Ramos (cell line): ENCODE measurements at regions not wholly inside any gene's neighbourhood (a gene's known extent, or its start where the extent isn't known, plus 50 kb on each side); places are given as distances from the start of the nearest gene placed in this dataset.

Source experiments
- in situ Hi-C: fragments of 300-500 bp; cut with MboI; formaldehyde crosslinking; loops from one replicate; pipeline ENCODE4 v1.14.3; 2022; ENCODE audit warnings: low sequenced_read_pairs; ENCODE audit not compliant: unreplicated experiment

DNA sequence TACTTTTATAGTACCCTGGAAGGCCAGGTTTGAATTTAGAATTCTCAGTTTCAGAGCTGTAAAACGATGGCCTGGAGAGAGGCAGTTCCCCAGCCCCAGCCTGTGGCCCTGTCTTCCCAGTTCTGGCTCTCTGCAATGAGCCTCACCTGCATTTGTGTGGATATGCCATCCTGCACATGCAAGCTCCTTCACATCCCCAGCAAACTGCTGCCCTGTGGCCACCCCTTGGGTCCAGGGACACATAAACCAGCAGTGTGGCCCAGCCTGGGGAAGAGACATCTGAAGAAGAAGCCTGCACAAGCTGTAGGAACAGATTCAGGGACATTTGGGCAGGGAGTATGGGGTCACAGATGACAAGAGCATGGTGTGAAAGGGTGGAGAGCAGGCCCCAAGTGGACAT is 174.3 kb upstream of the CRY1 start:
- in situ Hi-C loops: no loop called here

DNA sequence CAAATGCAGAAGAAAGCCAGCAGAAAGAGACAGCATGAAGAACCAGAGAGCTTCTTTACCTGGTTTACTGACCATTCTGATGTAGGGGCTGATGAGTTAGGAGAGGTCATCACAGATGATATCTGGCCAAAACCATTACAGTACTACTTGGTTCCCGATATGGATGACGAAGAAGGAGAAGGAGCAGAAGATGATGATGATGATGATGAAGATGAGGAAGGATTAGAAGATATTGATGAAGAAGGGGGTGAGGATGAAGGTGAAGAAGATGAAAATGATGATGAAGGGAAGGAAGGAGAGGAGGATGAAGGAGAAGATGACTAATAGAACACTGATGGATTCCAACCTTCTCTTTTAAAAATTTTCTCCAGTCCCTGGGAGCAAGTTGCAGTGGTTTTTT is 178.2 kb upstream of the CRY1 start:
- in situ Hi-C loops: no loop called here

DNA sequence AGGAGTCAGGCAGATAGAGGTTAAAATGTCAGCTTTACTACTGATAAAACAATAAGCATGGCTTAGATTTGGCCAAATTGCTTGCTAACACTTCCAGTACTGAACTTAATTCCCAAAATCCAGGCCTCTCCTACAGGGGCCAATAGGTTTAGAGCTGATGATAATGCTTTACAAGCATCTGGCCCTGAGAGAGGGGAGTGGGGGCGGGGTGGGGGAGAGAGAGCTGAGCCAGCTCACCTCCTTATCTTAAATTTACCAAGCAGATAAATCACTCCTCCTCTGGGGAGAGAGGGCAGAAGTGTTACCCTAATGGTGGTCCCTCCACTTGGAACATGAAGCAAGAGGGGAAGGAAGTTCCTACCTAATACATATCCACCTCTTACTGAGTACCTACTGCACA is 182.2 kb upstream of the CRY1 start:
- in situ Hi-C loops: no loop called here

DNA sequence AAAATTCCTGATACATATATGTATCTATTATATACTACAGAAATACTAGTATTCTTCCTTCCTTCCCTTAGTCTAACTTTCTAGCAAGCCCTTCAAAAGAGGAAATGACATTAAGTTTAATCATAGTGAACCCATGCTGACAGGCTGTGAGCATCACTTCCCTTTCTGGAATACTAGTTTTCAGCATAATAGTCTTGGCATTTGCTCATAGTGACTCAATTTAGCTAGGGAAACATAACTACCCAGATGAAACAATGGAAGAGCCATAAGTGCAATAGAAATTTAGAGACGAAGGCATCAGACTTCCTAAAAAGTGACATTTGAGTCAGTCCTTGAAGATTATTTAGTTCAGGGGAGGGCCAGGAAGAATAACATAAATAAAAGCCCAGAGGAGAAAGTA is 184.5 kb upstream of the CRY1 start:
- in situ Hi-C loops: no loop called here

DNA sequence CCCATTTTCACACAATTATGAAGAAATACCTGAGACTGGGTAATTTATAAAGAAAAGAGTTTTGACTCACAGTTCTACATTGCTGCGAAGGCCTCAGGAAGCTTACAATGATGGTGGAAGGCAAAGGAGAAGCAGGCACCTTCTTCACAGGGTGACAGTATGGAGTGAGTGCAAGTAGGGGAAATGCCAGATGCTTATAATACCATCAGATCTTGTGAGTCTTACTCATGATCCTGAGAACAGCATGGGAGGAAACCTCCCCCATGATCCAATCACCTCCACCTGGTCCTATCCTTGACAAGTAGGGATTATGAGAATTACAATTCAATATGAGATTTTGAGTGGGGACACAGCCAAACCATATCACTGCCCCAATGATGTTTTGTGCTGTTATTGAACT is 189.3 kb upstream of the CRY1 start:
- in situ Hi-C loops: no loop called here

DNA sequence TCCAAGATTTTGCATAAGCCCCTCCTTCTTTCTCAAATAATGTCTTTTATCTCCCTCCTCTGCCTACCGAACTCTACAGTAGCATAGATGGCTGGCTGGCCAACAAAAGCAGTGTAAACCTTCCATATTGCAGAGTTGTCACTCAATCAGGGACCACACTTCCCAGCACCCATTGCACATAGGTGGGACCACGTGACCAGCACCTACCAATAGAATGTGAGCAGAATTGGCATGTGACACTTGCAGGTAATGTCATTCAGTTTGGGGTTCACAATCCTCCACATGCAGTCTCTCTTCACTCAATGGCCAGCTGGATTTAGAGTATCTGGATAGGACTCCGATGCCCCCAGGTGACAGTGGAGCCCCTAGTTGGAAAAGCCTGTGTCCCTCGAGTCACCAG is 190.3 kb upstream of the CRY1 start:
- in situ Hi-C loops: no loop called here

DNA sequence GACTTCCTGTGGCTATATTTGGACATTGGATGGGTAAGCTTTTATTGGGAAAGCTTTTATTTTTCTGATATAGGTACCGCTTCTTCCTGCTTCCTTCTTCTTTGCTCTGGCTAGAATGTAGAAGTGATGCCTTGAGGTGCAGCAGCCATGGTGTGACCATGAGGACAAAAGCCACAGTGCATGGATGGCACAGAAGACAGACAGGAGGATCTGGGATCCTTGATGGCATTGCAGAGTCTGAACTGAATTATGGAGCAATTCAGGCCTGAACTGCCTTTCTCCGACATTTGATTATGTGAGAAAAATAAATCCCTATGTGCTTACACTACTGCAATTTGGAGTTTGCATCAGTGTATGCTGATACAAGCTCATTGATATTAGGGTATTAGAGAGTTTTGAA is 191.3 kb upstream of the CRY1 start:
- in situ Hi-C loops: no loop called here

DNA sequence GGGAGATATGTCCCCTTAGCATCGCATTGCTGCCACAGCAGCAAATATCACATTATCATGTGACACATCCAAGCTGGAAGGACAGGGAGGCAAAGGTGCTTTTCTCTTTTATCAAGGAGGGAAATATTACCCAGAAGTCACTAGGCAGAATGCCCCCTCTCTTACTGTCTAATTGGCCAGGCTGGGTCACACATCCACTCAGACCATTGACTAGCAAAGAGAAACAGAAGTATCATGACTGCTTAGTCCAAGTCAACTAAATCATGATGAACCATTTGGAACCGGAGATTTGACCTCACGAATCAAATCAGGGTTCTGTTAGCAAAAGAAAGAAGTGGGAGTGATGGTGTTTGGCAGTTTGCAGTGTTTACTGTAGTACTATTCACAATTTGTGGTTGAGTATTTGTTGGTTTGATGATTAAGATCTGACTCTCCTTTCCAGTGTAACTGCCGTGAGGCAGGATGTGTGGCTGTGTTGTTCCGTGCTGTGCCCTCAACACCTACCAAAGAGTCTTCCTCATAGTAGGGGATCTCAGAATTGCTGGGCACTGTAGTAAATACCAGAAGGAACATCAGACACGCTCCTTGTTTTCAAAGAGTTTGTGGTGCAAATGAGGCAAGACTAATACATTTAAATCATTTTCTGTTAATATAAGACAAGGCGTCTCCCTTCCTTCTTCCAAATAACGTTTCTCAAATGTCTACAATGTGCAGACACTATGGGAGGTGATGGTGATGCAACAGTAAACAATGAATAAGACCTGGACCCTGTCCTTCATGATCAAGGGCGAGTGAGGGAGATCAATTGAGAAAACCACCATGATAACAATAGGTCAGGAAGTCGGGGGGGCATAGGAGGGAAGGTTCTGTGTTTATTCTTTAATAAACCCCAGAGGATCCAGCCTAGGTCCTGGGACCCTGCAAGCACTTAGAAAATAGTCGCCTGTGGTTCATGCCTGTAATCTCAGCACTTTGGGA is 194.4 kb upstream of the CRY1 start:
- in situ Hi-C loops: no loop called here

DNA sequence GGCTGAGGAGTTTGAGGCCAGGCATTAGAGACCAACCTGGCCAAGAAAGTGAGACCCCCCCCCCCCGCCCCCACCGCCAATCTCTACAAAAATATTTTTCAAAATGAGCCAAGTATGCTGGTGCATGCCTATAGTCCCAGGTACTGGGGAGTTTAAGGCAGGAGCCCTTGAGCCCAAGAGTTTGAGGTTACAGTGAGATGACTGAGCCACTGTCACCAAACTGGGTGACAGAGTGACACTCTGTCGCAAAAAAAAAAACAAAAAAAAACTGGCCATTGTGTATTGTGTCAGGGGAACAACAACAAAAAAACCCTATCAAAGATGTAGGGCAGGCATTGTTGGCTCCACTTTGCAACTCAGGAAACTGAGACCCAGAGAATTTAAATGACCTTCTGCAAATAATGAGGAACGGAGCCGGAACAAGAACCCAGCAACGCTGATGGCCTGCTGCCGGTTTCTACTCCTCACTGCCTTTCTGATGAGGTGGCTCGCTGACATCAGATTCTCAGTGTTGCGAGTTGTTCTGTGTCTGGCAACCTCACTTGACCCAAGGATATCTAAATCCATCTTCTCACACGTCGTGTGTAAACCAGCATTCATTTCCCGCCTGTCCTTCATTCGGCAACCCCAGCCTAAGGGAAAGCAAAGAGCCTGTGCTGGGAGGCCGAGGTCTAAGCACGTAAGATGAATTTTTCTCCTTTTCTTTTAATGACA is 195.2 kb upstream of the CRY1 start:
- in situ Hi-C loops: no loop called here

DNA sequence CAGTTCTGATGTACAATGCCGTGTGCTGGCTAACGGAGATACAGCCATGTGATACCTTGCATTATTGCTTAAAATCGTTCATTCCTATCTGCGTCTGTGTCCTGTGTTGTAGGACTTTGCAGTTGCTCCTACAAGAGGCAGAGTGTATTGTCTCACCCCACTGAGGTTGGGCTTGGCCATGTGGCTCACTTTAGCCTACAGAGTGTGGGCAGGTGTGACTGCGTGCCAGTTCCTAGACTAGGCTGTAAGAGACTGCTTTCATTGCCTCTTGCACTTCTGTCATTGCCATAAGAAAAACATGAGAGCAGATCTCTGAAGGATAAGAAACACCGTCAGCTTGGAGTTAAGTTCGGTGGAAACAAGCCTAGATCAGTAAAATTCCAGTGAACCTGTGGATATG is 197.7 kb upstream of the CRY1 start:
- in situ Hi-C loops: no loop called here

DNA sequence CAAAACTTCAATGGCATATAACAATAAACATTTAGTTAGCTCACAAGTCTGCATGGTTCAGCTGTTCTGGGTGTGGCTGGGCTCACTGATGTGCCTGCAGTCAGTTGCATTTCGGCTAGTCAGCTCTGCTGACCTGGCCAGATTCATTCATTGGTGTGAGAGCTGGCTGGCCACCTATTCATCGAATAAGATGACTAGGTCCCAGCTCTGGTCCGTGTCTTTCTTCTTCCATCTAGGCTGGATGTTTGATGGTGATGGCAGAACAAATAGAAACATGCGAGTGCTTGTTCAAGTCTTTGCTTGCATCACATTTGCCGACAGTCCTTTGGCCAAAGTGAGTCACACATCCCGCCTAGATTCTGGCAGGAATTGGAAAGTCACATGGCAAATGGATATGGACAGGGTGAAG is 203.3 kb upstream of the CRY1 start:
- in situ Hi-C loops: no loop called here

DNA sequence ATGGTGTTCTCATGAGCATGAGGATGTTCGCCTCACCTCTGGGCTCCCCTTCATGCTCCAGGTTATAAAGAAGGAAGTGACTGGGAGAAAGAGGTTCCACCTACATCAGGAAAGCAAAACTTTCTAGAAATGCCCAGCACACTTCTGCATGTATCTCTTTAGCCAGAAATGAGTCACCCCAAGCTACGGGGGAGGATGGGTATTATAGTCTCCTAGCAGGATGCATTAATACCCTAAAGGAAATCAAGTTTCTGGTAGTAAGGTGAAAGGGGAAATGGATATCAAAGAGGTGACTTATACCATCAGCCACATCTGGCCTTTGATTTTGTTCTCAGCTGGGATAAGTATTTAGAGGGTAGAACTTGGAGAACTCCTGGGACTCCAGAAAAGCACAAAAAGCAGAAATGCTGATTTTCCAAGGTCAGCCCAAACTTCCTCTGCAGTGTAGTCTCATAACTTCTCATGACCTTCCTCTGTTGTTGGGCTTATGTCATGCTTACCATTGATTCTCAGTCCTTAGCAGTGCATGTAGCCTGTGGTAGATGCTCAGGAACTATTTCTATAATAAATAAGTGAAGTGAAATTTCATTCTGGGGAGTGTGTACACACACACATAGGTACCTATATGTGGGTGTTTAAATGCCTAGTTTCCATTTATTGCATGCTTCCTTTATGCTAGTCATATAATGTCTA is 209.4 kb upstream of the CRY1 start:
- in situ Hi-C loops: no loop called here

DNA sequence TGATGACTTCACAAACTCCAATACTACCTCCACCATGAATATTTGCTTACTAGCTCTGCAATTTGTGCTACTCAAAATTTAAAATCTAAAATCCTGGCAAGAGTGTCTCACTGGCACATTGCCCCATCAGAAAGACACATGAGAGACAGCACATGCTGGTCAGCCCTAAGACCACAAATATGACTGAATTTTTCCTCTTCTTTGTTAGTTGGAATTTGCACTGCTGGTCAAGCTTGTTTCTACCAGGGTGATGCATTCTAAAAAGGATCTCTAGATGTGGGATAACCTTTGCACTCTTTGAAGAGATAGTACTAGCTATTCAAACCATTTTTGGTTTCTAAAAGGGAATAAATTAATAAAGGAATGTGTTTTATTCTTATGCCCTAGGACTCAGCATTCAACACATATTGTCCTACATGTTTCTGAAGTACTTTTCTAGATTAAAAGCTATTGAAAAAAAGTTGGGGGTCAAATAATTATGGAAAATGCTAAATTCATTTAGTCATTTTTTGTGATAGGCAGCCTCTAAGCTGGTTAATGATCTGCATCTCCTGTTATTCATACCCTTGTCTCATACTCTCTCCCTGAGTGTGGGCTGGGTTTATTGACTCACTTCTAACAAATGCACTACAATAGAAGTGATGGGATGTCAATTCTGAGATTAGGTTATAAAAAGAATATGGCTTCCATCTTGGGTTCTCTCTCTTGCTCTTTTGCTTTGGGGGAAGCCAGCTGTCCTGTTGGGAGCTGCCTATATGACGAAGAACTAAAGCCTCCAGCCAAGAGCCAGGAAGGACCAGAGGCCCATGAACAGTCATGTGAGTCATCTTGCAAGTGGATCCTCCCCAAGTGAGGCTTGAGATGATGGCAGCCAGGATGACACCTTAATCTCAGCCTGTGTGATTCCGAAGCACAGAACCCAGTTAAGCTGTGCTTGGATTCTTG is 211.5 kb upstream of the CRY1 start:
- in situ Hi-C loops: no loop called here

DNA sequence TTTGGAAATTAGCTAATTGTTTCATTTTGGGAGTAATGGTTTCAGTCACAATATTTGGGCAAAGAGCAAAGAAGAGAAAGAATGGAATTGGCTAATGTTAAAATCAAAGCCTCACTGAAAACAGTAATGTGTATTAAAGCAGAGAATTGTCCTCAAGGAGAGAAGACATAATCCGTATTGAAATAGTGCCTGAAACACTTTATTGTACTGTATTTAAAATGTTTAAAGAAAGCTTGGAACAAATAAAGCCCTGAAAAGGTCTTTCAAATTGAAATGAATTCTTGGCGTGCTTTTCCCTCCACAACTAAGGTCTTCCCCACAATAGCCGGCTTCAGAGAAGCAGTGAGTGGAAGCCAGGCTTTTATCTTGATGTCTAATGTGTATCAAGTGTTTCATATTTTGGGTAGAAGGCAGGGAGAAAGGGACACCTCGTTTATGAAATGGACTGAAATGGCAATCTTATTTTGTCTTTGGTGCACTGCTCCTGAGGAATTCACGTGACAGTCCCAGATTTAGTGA is 212.9 kb upstream of the CRY1 start:
- in situ Hi-C loops: no loop called here

DNA sequence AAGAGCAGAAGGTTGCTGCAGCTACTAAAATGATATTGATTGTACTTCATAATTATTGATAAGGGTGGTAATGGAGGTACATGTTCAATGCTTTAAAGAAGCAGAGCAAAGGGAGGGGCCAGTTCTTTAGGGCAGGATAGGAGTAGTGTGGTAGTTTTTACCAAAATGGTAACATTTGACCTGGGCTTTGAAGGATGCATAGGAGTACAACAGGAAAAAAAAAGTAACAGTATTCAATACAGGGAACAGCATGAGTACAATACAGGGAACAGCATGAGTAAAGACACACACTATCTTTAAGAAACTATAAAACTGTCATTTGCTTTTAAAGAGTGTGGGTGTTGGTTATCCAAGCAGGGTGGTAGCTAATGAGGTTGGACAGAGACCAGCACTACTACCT is 215.0 kb upstream of the CRY1 start:
- in situ Hi-C loops: no loop called here

DNA sequence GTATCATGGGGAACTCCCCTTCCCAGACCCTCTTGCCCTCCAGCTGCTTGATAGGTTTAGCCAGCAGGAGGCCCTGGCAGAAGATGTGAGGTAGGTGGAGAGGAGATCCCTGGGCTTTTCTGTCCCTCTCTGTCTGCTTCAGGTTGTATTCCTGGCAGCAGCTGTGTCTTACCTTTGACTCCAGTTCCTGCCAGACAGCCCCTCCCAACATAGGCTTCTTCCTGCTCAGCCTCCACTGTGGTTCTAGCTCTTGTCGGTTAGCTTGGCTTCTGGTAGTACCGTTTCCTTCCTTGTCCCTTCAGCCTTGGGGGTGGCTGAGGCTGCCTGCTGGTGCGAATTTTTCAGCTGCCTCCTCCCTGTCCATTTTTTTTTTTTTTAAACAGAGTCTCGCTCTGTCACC is 215.7 kb upstream of the CRY1 start:
- in situ Hi-C loops: no loop called here

DNA sequence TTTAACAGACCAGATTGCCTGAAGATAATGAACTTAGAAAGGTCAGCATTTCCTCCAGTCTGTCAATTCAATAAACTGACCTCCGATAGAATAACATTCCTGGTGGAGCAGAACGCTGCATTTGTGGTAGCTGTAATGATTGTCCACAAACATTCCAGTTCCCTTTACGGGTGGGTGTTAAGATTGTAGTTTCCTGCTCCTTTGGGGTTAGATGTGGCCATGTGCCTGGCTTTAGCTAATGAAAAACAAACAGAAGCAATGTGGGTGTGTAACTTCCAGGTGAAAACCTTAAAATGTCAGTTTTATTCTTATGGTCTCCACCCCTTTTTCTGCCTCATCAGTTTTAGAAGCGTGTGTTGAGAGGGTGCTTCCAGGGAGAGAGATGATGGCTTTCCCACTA is 217.3 kb upstream of the CRY1 start:
- in situ Hi-C loops: no loop called here

DNA sequence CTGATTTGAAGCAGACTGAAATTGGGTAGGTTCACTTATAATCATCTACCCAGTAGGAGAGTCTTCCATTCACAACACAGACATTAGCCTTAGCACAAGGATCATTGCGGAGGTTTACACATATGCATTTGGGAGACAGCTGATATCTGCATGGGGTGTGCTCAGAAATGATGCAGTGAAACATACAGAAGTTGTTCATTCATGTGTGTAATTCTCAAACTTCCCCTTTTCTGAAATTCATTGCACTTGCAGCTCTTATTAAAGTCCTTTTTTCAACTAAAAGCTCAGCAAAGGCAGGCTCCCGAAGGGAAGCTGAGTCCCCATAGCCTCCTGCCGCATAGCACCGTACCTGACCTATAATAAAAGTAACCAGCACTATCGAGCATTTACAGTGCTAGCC is 218.3 kb upstream of the CRY1 start:
- in situ Hi-C loops: no loop called here

DNA sequence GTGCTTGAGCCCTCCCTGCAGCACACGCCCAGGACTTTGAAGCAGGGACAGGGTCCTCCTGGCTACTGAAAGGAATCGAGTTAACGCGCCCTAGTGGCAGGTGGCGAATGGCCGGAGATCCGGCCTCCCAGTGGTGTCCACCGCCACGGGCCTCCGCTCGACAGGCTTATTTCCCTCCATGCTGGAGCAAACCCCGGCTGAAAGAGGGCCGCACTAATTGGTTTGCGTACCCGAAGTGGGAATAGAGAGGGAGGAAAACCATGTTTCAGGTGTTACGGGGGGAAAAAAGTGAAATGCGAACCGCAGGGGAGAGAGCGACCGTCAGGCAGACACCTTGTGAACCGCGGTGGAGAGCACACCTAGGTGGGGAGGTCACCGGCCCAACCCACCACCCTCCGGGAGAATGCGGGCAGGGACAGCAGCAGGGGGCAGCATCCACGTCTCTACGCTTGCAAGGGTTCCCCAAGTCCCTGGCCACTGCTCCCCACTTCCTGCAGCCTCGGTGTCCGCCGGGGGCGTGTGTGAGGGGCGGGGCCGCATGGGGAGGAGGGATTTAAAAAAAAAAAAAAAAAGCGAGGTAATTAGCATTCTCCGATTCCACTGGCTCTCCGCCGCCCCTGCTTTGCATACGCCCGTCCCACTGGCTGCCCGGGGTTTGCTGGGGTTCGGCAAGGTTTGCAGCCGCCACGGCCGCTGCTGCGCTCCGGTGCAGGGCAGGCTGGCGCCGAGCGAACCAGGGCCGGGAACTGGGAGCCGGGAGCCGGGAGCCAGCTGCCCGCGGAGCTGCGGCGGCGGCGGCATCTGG is 224.6 kb upstream of the CRY1 start:
- in situ Hi-C loops: no loop called here
